ENCODE measurements at regions not wholly inside any gene's neighbourhood (a gene's known extent, or its start where the extent isn't known, plus 50 kb on each side); places are given as distances from the start of the nearest gene placed in this dataset.

DNA sequence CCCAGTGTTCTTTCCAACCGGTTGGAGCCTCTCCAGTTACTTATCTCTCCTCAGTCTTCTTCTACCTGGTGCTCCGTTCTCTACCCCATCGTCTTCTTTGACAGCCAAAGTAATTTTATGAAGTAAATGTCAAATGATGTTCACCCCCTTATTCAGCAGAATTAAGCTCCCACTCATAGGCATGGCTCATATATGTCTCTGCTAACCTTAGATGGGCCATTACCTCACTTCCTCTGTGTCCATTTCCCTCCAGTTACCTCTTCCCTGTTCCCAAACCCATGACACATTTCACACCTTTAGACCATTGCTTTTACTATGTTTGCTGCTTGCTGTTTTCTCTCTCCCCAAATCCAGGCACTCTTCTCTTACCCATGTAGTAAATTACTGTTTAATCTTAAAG, 607.0 kb downstream of the RNF144A start:
- no peak for DNase-seq (ENCODE audit: extremely low spot score)
- CTCF ChIA-PET = interaction anchor here (0.7 to 2.0 kb wide), 3 partner anchors 9 to 43 kb away, joined by 3 to 7 read pairs (median 4); no protein-coding TSS in a partner anchor
- POLR2A ChIA-PET = no interaction called here
- TF ChIP-seq, protein P1, sequence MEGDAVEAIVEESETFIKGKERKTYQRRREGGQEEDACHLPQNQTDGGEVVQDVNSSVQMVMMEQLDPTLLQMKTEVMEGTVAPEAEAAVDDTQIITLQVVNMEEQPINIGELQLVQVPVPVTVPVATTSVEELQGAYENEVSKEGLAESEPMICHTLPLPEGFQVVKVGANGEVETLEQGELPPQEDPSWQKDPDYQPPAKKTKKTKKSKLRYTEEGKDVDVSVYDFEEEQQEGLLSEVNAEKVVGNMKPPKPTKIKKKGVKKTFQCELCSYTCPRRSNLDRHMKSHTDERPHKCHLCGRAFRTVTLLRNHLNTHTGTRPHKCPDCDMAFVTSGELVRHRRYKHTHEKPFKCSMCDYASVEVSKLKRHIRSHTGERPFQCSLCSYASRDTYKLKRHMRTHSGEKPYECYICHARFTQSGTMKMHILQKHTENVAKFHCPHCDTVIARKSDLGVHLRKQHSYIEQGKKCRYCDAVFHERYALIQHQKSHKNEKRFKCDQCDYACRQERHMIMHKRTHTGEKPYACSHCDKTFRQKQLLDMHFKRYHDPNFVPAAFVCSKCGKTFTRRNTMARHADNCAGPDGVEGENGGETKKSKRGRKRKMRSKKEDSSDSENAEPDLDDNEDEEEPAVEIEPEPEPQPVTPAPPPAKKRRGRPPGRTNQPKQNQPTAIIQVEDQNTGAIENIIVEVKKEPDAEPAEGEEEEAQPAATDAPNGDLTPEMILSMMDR (IDR thresholded peaks at IDR 0.05; ENCODE audit: control extremely low read depth, extremely low read depth, low read depth, missing control alignments) = no peak

DNA sequence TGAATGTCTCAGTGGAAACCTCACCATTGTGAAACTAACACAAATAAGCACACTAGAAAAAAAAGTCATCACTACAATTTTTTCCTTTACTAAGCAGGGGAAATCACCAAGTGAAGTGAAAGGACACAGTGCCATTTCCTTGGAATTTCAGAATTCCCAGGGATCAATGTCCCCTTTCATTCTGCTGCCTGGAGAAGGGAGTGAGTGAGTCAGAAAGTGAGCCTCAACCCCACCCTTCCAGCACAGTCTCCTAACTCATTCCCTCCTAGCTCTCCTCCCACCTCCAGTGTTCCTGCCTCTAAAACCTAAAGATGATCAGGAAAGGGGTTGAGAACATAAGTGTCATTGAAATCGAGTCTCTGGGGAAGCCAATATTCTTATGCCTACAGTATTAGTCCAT, 608.5 kb downstream of the RNF144A start:
- DNase-seq (ENCODE audit: extremely low spot score) = no peak
- ChIA-PET POLR2A (no interaction called here), CTCF (interaction anchor here (2.0 kb wide), 1 partner anchor 13 kb away, joined by 7 read pairs; no protein-coding TSS in a partner anchor)
- TF ChIP-seq, protein P1 (IDR thresholded peaks at IDR 0.05; ENCODE audit: control extremely low read depth, extremely low read depth, low read depth, missing control alignments) = no peak

DNA sequence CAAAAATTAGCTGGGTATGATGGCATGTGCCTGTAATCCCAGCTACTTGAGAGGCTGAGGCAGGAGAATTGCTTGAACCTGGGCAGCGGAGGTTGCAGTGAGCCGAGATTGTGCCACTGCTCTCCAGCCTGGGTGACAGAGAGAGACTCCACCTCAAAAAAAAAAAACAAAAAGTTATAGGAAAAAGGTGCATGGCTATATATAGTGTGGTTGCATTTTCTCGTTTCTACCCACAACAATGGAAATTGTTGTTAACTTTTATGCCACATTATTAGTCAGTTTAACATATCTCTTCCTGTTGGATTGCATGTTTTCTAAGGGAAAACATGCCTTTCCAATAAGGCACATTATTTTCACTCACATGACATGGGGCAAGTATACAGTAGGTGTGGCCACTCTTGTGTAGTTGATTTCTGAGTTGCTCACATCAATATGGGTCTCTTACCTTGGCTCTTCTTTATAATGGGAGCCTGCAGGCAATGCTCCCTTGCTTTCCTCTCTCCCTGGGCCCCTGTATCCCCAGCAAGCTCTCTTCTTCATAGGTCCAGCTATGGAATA, 610.0 kb downstream of the RNF144A start:
- ChIA-PET CTCF (interaction anchor here (1.4 kb wide), 1 partner anchor 9 kb away, joined by 3 read pairs; no protein-coding TSS in a partner anchor), POLR2A (no interaction called here)
- no peak for DNase-seq (ENCODE audit: extremely low spot score)
- TF ChIP-seq, protein P1 (IDR thresholded peaks at IDR 0.05; ENCODE audit: control extremely low read depth, extremely low read depth, low read depth, missing control alignments) = no peak

DNA sequence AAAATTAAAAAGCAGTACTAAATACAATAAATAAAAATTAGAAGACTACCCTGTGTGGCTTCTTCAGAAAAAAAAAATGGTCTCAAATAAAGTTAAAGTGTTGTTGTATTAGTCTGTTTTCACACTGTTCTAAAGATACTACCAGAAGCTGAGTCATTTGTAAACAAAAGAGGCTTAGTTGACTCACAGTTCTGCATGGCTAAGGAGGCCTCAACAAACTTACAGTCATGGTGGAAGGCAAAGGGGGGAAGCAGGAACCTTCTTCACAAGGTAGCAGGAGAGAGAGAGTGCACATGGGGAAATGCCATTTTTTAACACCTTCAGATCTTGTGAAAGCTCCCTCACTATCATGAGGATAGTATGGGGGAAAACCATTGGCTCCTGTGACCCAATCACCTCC, 612.8 kb downstream of the RNF144A start:
- ChIA-PET CTCF (no interaction called here), POLR2A (no interaction called here)
- DNase-seq (ENCODE audit: extremely low spot score) = no peak
- TF ChIP-seq, protein P1 (IDR thresholded peaks at IDR 0.05; ENCODE audit: control extremely low read depth, extremely low read depth, low read depth, missing control alignments) = no peak

DNA sequence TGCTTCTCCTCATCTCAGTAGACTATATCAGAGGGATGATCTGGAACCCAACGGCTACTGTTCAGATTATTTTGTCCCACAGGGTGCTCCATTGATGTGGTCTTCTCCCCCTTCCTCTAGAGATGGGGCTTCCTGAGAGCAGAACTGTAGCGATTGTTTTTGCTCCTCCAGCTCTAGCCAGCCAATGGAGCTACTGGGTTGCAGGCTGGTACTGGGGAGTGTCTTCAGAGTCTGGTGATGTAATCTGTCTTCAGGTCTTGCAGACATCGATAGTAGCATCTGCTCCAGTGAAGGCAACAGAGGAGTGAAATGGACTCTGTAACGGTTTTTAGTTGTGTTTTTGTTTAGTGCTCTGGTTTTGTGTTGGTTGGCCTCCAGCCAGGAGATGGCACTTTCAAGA, 621.9 kb downstream of the RNF144A start:
- ChIA-PET POLR2A (no interaction called here), CTCF (interaction anchor here (1.2 kb wide), 1 partner anchor 19 kb away, joined by 3 read pairs; no protein-coding TSS in a partner anchor)
- no peak for DNase-seq (ENCODE audit: extremely low spot score)
- TF ChIP-seq, protein P1 (IDR thresholded peaks at IDR 0.05; ENCODE audit: control extremely low read depth, extremely low read depth, low read depth, missing control alignments) = no peak

DNA sequence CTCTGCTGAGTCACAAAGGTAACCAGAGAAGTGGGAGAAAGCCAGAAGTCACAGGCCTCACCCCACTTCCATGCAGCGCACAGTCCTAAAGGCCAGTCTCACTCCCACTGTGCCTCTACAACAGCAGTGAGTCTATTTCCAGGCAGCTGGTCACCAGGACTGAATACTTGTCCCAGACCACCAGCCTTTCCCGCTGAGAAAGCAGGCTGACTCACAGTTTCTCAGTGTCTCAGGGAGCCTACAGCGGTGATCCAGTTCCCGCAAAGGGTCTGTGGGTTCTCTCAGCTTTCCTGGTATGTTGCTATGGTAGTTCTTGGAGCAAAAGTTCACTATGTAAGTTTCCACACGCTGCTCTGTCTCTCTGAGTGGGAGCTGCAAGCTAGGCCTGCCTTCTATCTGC, 622.5 kb downstream of the RNF144A start:
- no peak for DNase-seq (ENCODE audit: extremely low spot score)
- TF ChIP-seq, protein P1 (IDR thresholded peaks at IDR 0.05; ENCODE audit: control extremely low read depth, extremely low read depth, low read depth, missing control alignments) = no peak
- ChIA-PET POLR2A (no interaction called here), CTCF (no interaction called here)
